GM10248 (cell line): ENCODE measurements at regions not wholly inside any gene's neighbourhood (a gene's known extent, or its start where the extent isn't known, plus 50 kb on each side); places are given as distances from the start of the nearest gene placed in this dataset.

ENCODE experiments used
- CTCF ChIA-PET: fragments of 300-600 bp; sonication (Branson Sonifier 250); formaldehyde crosslinking; extraction: SDS; loops from one replicate; lab custom pipeline; 2021; ENCODE audit warnings: antibody characterized with exemption; lab: Yijun Ruan, JAX
- POLR2A ChIA-PET: fragments of 350-650 bp; sonication (Branson Sonifier 250); formaldehyde crosslinking; extraction: SDS; loops from one replicate; lab custom pipeline; 2020; ENCODE audit warnings: antibody characterized with exemption; lab: Yijun Ruan, JAX
- DNase-seq: peaks from one replicate; pipeline ENCODE4 v3.0.0; 2012; ENCODE audit errors: extremely low spot score
- CTCF ChIP-seq: IDR thresholded peaks from 2 replicates; pipeline ENCODE4 v1.5.1; 2012; ENCODE audit warnings: mild to moderate bottlenecking, low read depth; ENCODE audit errors: extremely low read depth, missing control alignments, control extremely low read depth

DNA sequence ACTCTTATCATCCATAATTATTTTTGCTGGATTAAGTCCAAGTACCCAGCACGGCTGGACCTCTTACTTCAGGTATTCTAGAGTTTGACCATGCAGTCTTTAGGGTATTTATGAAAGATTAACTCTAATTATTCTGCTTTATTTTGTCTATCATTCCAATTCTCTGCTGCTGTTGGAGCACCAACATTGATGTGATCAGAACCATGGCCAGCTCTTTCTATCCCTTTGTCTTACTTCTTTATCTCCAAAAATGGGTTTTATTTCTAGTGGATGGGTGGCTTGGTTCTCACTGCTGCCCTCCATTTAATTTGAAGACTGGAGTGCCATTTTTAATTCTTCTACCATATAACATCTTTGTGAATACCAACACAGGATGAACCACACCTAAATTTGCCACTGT is 704.3 kb downstream of the FRK start:
- DNase-seq = no peak
- ChIA-PET POLR2A (no interaction called here), CTCF (interaction anchor here (1.2 to 1.4 kb wide), 2 partner anchors 9 to 12 kb away, joined by 3 to 4 read pairs; no protein-coding TSS in a partner anchor)
- TF ChIP-seq CTCF = no peak

GRCh38 chr6:115323001-115323400 is 737.7 kb downstream of the FRK start:
- no peak for DNase-seq
- ChIA-PET POLR2A (no interaction called here), CTCF (interaction anchor here (1.0 to 1.5 kb wide), 4 partner anchors 10 to 21 kb away, joined by 3 to 4 read pairs (median 3); no protein-coding TSS in a partner anchor)
- no peak for TF ChIP-seq CTCF

- POLR2A ChIA-PET = no interaction called here
- no peak for DNase-seq
- no peak for TF ChIP-seq CTCF
- CTCF ChIA-PET = interaction anchor here (1.1 to 2.5 kb wide), 2 partner anchors 9 kb away, joined by 3 to 8 read pairs; no protein-coding TSS in a partner anchor
Observed at GRCh38 chr6:115319823-115320222, 740.9 kb downstream of the FRK start.

GRCh38 chr6:115310156-115310555 is 750.5 kb downstream of the FRK start:
- ChIA-PET CTCF (interaction anchor here (1.1 to 1.2 kb wide), 2 partner anchors 9 to 12 kb away, joined by 3 read pairs; no protein-coding TSS in a partner anchor), POLR2A (no interaction called here)
- no peak for TF ChIP-seq CTCF
- no peak for DNase-seq

DNA sequence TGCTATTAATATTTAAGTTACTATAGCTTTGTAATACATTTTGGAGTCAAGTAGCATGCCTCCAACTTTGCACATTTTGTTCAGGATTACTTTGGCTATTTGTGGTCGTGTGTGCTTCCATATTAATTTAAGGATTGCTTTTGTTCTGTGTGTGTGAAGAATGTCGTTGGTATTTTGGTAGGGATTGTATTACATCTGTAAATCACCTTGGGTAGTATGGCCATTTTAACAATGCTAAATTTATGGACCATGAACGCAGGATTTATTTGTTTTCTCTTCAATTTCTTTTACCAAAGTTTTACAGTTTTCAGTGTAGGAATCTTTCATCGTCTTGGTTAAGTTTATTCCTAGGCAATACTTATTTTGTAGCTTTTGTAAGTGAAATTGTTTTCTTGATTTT is 758.0 kb downstream of the FRK start:
- no peak for TF ChIP-seq CTCF
- ChIA-PET POLR2A (no interaction called here), CTCF (no interaction called here)
- no peak for DNase-seq

- TF ChIP-seq CTCF = no peak
- CTCF ChIA-PET = no interaction called here
- POLR2A ChIA-PET = no interaction called here
- DNase-seq = no peak
Observed at GRCh38 chr6:115287467-115287866, 773.2 kb downstream of the FRK start.
